T-helper 17 cell (primary cell): ENCODE measurements at regions not wholly inside any gene's neighbourhood (a gene's known extent, or its start where the extent isn't known, plus 50 kb on each side); places are given as distances from the start of the nearest gene placed in this dataset.

Experiments
- ATAC-seq: fragments of 150-1000 bp; cut with Tn5 transposase; 2 replicates; pipeline ENCODE4 v1.10.0; 2021; ENCODE audit warnings: mild to moderate bottlenecking, moderate library complexity
- DNase-seq, 3 donors: peaks; one replicate each; pipeline versions ENCODE4 v3.0.0 to v3.0.0-alpha.2; 2020 to 2021
- H3K9me3 ChIP-seq: one replicate; pipeline ENCODE4 v1.7.0; 2013; ENCODE audit warnings: low read length, mild to moderate bottlenecking; ENCODE audit not compliant: control insufficient read depth, poor library complexity, severe bottlenecking
- H3K27ac Mint-ChIP-seq: one replicate; pipeline ENCODE4 v1.8.0; 2022; ENCODE audit warnings: mild to moderate bottlenecking, moderate library complexity, mixed read lengths
- H3K27me3 Mint-ChIP-seq: one replicate; pipeline ENCODE4 v1.8.0; 2022; ENCODE audit warnings: mixed read lengths
- H3K36me3 Mint-ChIP-seq: one replicate; pipeline ENCODE4 v1.8.0; 2022; ENCODE audit warnings: low read depth, mixed read lengths
- H3K4me1 Mint-ChIP-seq: one replicate; pipeline ENCODE4 v1.8.0; 2022; ENCODE audit warnings: mild to moderate bottlenecking, mixed read lengths
- H3K4me3 Mint-ChIP-seq: one replicate; pipeline ENCODE4 v1.8.0; 2022; ENCODE audit warnings: mild to moderate bottlenecking, moderate library complexity, mixed read lengths

- no peak for DNase-seq
- Mint-ChIP-seq H3K4me1 (no peaks in the 10 kb centered on the region), H3K27me3 (peaks cover 19% of the 10 kb centered on the region), H3K36me3 (peaks cover 2% of the 10 kb centered on the region), H3K27ac (no peak overlapping the region), H3K4me3 (no peak overlapping the region)
- no peaks in the 10 kb centered on the region for H3K9me3 ChIP-seq
- no peak for ATAC-seq
Measured at GRCh38 chr9:86469476-86470250, 115.5 kb upstream of the TUT7 start.

- DNase-seq (no peak), ATAC-seq (no peak)
- no peak overlapping the region for H3K27ac Mint-ChIP-seq
- H3K4me3 Mint-ChIP-seq, result no peak overlapping the region
- no peaks in the 10 kb centered on the region for H3K9me3 ChIP-seq
- peaks cover 2% of the 10 kb centered on the region for H3K36me3 Mint-ChIP-seq
- peaks cover 25% of the 10 kb centered on the region for H3K27me3 Mint-ChIP-seq
- no peaks in the 10 kb centered on the region for H3K4me1 Mint-ChIP-seq
Measured at GRCh38 chr9:86464242-86464641, 110.0 kb upstream of the TUT7 start.

GRCh38 chr9:86460216-86461002 is 106.2 kb upstream of the TUT7 start:
- ATAC-seq (no peak), DNase-seq (no peak)
- H3K4me3 Mint-ChIP-seq, result no peak overlapping the region
- no peaks in the 10 kb centered on the region for H3K36me3 Mint-ChIP-seq
- H3K27me3 Mint-ChIP-seq, result peaks cover 25% of the 10 kb centered on the region
- H3K9me3 ChIP-seq, result no peaks in the 10 kb centered on the region
- H3K27ac Mint-ChIP-seq, result no peak overlapping the region
- no peaks in the 10 kb centered on the region for H3K4me1 Mint-ChIP-seq

GRCh38 chr9:86459599-86460155 is 105.5 kb upstream of the TUT7 start:
- DNase-seq (no peak), ATAC-seq (no peak)
- no peak overlapping the region for H3K27ac Mint-ChIP-seq
- no peak overlapping the region for H3K4me3 Mint-ChIP-seq
- no peaks in the 10 kb centered on the region for H3K4me1 Mint-ChIP-seq
- H3K36me3 Mint-ChIP-seq, result no peaks in the 10 kb centered on the region
- H3K27me3 Mint-ChIP-seq, result peaks cover 29% of the 10 kb centered on the region
- H3K9me3 ChIP-seq, result no peaks in the 10 kb centered on the region

- Mint-ChIP-seq H3K27me3 (peaks cover 27% of the 10 kb centered on the region), H3K27ac (no peak overlapping the region), H3K4me1 (no peaks in the 10 kb centered on the region), H3K4me3 (no peak overlapping the region), H3K36me3 (no peaks in the 10 kb centered on the region)
- ATAC-seq (no peak), DNase-seq (no peak)
- H3K9me3 ChIP-seq, result no peaks in the 10 kb centered on the region
Measured at GRCh38 chr9:86459191-86459590, 105.0 kb upstream of the TUT7 start.

- Mint-ChIP-seq H3K27me3 (peaks cover 18% of the 10 kb centered on the region), H3K4me3 (no peak overlapping the region), H3K4me1 (no peaks in the 10 kb centered on the region), H3K36me3 (no peaks in the 10 kb centered on the region), H3K27ac (no peak overlapping the region)
- no peak for ATAC-seq
- no peak for DNase-seq
- no peaks in the 10 kb centered on the region for H3K9me3 ChIP-seq
Measured at GRCh38 chr9:86458191-86458855, 104.1 kb upstream of the TUT7 start.

GRCh38 chr9:86456416-86456815 is 102.2 kb upstream of the TUT7 start:
- DNase-seq, result no peak
- no peaks in the 10 kb centered on the region for H3K4me1 Mint-ChIP-seq
- H3K27me3 Mint-ChIP-seq, result peaks cover 16% of the 10 kb centered on the region
- no peaks in the 10 kb centered on the region for H3K36me3 Mint-ChIP-seq
- ATAC-seq, result no peak
- H3K27ac Mint-ChIP-seq, result no peak overlapping the region
- no peaks in the 10 kb centered on the region for H3K9me3 ChIP-seq
- H3K4me3 Mint-ChIP-seq, result no peak overlapping the region

GRCh38 chr9:86454701-86455615 is 100.7 kb upstream of the TUT7 start:
- no peaks in the 10 kb centered on the region for H3K9me3 ChIP-seq
- ATAC-seq (no peak), DNase-seq (no peak)
- H3K36me3 Mint-ChIP-seq, result no peaks in the 10 kb centered on the region
- H3K4me1 Mint-ChIP-seq, result no peaks in the 10 kb centered on the region
- no peak overlapping the region for H3K27ac Mint-ChIP-seq
- H3K27me3 Mint-ChIP-seq, result peaks cover 16% of the 10 kb centered on the region
- no peak overlapping the region for H3K4me3 Mint-ChIP-seq

GRCh38 chr9:86452201-86452828 is 98.1 kb upstream of the TUT7 start:
- ATAC-seq, result no peak
- no peak overlapping the region for H3K27ac Mint-ChIP-seq
- H3K27me3 Mint-ChIP-seq, result peaks cover 16% of the 10 kb centered on the region
- no peak for DNase-seq
- H3K9me3 ChIP-seq, result no peaks in the 10 kb centered on the region
- no peak overlapping the region for H3K4me3 Mint-ChIP-seq
- no peaks in the 10 kb centered on the region for H3K36me3 Mint-ChIP-seq
- H3K4me1 Mint-ChIP-seq, result no peaks in the 10 kb centered on the region

GRCh38 chr9:86449246-86449645 is 95.0 kb upstream of the TUT7 start:
- H3K4me1 Mint-ChIP-seq, result no peaks in the 10 kb centered on the region
- DNase-seq, result no peak
- H3K27me3 Mint-ChIP-seq, result peaks cover 18% of the 10 kb centered on the region
- ATAC-seq, result no peak
- H3K27ac Mint-ChIP-seq, result no peak overlapping the region
- no peaks in the 10 kb centered on the region for H3K9me3 ChIP-seq
- H3K4me3 Mint-ChIP-seq, result no peak overlapping the region
- peaks cover 2% of the 10 kb centered on the region for H3K36me3 Mint-ChIP-seq

GRCh38 chr9:86445671-86446070 is 91.5 kb upstream of the TUT7 start:
- H3K4me3 Mint-ChIP-seq, result no peak overlapping the region
- peaks cover 35% of the 10 kb centered on the region for H3K27me3 Mint-ChIP-seq
- no peak for ATAC-seq
- H3K4me1 Mint-ChIP-seq, result peaks cover 3% of the 10 kb centered on the region
- H3K9me3 ChIP-seq, result no peaks in the 10 kb centered on the region
- no peak overlapping the region for H3K27ac Mint-ChIP-seq
- no peak for DNase-seq
- peaks cover 2% of the 10 kb centered on the region for H3K36me3 Mint-ChIP-seq

- H3K27ac Mint-ChIP-seq, result no peak overlapping the region
Measured at GRCh38 chr9:86443992-86444391, 89.8 kb upstream of the TUT7 start.

More at GRCh38 chr9:86443992-86444391, 89.8 kb upstream of the TUT7 start:
- Mint-ChIP-seq H3K4me1 (peaks cover 3% of the 10 kb centered on the region), H3K27me3 (peaks cover 35% of the 10 kb centered on the region), H3K4me3 (no peak overlapping the region), H3K36me3 (peaks cover 2% of the 10 kb centered on the region)
- DNase-seq (no peak), ATAC-seq (no peak)
- no peaks in the 10 kb centered on the region for H3K9me3 ChIP-seq
